ENCODE measurements at regions not wholly inside any gene's neighbourhood (a gene's known extent, or its start where the extent isn't known, plus 50 kb on each side); places are given as distances from the start of the nearest gene placed in this dataset.

DNA sequence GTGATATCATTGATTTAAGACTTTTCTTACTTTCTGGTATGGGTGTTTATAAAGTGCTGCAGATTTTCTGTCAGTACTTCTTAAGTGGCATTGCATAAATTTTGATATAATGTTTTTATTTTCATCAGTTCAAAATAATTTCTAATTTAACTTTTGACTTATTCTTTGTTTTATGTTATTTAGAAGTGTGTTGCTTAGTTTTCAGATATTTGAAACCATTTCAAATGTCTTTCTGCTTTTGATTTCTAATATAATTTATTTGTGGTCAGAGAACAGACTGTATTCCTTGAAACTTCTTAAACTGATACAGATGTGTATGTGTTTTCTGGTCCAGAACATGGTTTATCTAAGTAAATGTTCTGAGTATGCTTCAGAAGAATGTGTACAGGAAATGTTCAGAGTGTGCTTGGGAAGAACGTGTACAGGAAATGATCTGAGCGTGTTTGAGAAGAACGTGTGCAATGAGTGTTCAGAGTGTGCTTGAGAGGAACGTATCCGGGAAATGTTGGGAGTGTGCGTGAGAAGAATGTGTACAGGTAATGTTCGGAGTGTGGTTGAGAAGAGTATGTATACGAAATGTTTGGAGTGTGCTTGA lies 265.7 kb upstream of the HS6ST1 start:
- ATAC-seq (ENCODE audit: low read depth): no peak
- no peaks in the 10 kb centered on the region for H3K9me3 ChIP-seq (ENCODE audit: severe bottlenecking)
- H3K4me1 ChIP-seq (ENCODE audit: insufficient read depth, poor library complexity, severe bottlenecking): no peaks in the 10 kb centered on the region
- no peak overlapping the region for H3K4me3 ChIP-seq (ENCODE audit: severe bottlenecking)
- no peak overlapping the region for H3K27ac ChIP-seq (ENCODE audit: poor library complexity, severe bottlenecking)
- TF ChIP-seq, protein P1, sequence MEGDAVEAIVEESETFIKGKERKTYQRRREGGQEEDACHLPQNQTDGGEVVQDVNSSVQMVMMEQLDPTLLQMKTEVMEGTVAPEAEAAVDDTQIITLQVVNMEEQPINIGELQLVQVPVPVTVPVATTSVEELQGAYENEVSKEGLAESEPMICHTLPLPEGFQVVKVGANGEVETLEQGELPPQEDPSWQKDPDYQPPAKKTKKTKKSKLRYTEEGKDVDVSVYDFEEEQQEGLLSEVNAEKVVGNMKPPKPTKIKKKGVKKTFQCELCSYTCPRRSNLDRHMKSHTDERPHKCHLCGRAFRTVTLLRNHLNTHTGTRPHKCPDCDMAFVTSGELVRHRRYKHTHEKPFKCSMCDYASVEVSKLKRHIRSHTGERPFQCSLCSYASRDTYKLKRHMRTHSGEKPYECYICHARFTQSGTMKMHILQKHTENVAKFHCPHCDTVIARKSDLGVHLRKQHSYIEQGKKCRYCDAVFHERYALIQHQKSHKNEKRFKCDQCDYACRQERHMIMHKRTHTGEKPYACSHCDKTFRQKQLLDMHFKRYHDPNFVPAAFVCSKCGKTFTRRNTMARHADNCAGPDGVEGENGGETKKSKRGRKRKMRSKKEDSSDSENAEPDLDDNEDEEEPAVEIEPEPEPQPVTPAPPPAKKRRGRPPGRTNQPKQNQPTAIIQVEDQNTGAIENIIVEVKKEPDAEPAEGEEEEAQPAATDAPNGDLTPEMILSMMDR (IDR thresholded peaks at IDR 0.05; ENCODE audit: poor library complexity, severe bottlenecking): no peak
- H3K27me3 ChIP-seq (ENCODE audit: insufficient read depth, poor library complexity, severe bottlenecking): no peaks in the 10 kb centered on the region
- DNase-seq (ENCODE audit: low spot score): no peak
- no peaks in the 10 kb centered on the region for H3K36me3 ChIP-seq (ENCODE audit: low read depth)

DNA sequence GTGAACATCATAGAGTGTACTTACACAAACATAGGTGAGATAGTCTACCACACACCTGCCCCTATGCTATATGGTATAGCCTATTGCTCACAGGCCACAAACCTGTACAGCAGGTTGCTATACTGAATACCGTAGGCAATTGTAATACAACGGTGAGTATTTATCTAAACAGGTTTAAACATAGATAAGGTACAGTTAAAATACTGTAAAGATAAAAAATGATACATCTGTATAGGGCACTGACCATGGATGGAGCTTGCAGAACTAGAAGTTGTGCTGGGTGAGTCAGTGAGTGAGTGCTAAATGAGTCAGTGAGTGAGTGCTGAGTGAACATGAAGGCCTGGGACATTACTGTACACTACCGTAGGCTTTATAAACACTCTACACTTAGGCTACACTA lies 267.0 kb upstream of the HS6ST1 start:
- ATAC-seq (ENCODE audit: low read depth) (peak; percentile 96), DNase-seq (ENCODE audit: low spot score) (no peak)
- Histone ChIP-seq H3K9me3 (ENCODE audit: severe bottlenecking) (no peaks in the 10 kb centered on the region), H3K36me3 (ENCODE audit: low read depth) (no peaks in the 10 kb centered on the region), H3K4me1 (ENCODE audit: insufficient read depth, poor library complexity, severe bottlenecking) (no peaks in the 10 kb centered on the region), H3K27me3 (ENCODE audit: insufficient read depth, poor library complexity, severe bottlenecking) (no peaks in the 10 kb centered on the region), H3K4me3 (ENCODE audit: severe bottlenecking) (no peak overlapping the region), H3K27ac (ENCODE audit: poor library complexity, severe bottlenecking) (no peak overlapping the region)
- TF ChIP-seq, protein P1 (IDR thresholded peaks at IDR 0.05; ENCODE audit: poor library complexity, severe bottlenecking): no peak

DNA sequence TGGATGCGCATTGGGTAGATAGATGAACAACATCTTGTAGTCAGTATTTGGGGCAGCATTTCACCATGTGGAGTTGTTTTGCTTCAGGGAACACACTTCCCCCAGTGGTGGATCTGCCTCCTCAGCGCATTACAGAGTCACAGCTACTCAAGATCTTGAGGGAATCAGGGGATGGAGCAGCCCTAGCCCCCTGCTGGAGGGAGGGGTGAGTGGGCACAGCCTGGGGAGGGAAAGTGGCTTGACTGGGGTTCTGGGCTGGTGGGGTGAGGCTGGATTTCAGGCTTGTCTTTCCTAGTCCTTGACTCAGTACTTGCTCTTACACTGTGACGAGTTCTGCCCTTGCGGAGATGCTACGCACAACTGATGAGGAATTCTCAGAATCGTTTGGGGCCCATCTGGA lies 271.0 kb upstream of the HS6ST1 start:
- ATAC-seq (ENCODE audit: low read depth) (no peak), DNase-seq (ENCODE audit: low spot score) (no peak)
- H3K9me3 ChIP-seq (ENCODE audit: severe bottlenecking): no peaks in the 10 kb centered on the region

DNA sequence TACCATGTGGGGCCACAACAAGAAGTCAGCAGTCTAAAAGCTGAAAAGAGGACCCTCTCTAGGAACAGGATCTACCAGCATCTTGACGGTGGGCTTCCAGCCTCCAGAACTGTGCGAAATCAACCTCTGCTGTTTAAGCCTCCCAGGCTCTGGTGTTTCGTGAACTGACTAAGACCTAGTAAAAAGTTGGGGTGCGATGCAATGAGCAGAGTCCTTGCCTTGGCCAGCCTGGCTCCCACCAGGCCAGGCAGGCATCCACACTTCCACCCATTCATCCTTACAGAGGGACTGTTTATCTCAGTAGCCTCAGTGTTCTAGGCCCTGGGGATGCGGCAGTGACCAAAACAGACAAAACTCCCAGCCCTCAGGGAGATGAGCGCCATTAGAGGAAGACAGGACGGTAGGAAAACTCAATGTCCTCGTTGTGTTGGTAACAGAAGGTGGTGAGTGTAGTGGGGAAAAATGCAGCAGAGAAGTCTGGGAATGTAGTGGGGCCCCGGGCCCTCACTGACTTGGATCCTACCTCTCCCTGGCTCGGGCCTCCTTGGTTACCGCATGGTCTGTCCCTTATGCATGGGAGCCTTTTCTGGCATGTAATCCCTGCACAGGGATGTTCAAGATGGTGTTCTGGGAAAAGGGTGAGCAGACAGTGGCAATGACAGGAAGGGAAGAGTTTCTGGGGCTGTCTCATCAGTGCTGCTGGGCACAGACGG lies 271.8 kb upstream of the HS6ST1 start:
- no peak for DNase-seq (ENCODE audit: low spot score)
- no peak for ATAC-seq (ENCODE audit: low read depth)
- Histone ChIP-seq H3K27me3 (ENCODE audit: insufficient read depth, poor library complexity, severe bottlenecking) (no peaks in the 10 kb centered on the region), H3K27ac (ENCODE audit: poor library complexity, severe bottlenecking) (no peak overlapping the region), H3K36me3 (ENCODE audit: low read depth) (no peaks in the 10 kb centered on the region), H3K4me3 (ENCODE audit: severe bottlenecking) (no peak overlapping the region), H3K9me3 (ENCODE audit: severe bottlenecking) (no peaks in the 10 kb centered on the region), H3K4me1 (ENCODE audit: insufficient read depth, poor library complexity, severe bottlenecking) (no peaks in the 10 kb centered on the region)
- TF ChIP-seq, protein P1 (IDR thresholded peaks at IDR 0.05; ENCODE audit: poor library complexity, severe bottlenecking): no peak

More for the DNA sequence above, 271.0 kb upstream of the HS6ST1 start:
- Histone ChIP-seq H3K36me3 (ENCODE audit: low read depth) (no peaks in the 10 kb centered on the region), H3K27ac (ENCODE audit: poor library complexity, severe bottlenecking) (no peak overlapping the region), H3K27me3 (ENCODE audit: insufficient read depth, poor library complexity, severe bottlenecking) (no peaks in the 10 kb centered on the region), H3K4me1 (ENCODE audit: insufficient read depth, poor library complexity, severe bottlenecking) (no peaks in the 10 kb centered on the region), H3K4me3 (ENCODE audit: severe bottlenecking) (no peak overlapping the region)
- TF ChIP-seq, protein P1 (IDR thresholded peaks at IDR 0.05; ENCODE audit: poor library complexity, severe bottlenecking): no peak
